CD4-positive, alpha-beta memory T cell (primary cell): ENCODE measurements at regions not wholly inside any gene's neighbourhood (a gene's known extent, or its start where the extent isn't known, plus 50 kb on each side); places are given as distances from the start of the nearest gene placed in this dataset.

Source experiments
- CTCF ChIA-PET: fragments of 350-600 bp; sonication (Branson Sonifier 250); formaldehyde crosslinking; loops from one replicate; lab custom pipeline; 2021; ENCODE audit warnings: inconsistent platforms; ENCODE audit not compliant: partially characterized antibody; lab: Charles Lee
- POLR2A ChIA-PET: fragments of 350-600 bp; sonication (Branson Sonifier 250); formaldehyde crosslinking; loops from one replicate; lab custom pipeline; 2021; ENCODE audit not compliant: partially characterized antibody; lab: Charles Lee
- DNase-seq, 5 donors: peaks; one replicate each; pipeline versions ENCODE4 v3.0.0 to v3.0.0-alpha.2; 2020 to 2022; ENCODE audit warnings: mixed read lengths in 1 of 5
- H3K27ac ChIP-seq: one replicate; pipeline ENCODE4 v1.7.0; 2013; ENCODE audit warnings: low read depth, low read length
- H3K27me3 ChIP-seq: 2 replicates; pipeline ENCODE4 v1.7.0; 2013; ENCODE audit warnings: mild to moderate bottlenecking, low read length, moderate library complexity; ENCODE audit not compliant: insufficient read depth
- H3K36me3 ChIP-seq: 2 replicates; pipeline ENCODE4 v1.7.0; 2013; ENCODE audit warnings: mild to moderate bottlenecking, low read length, moderate library complexity; ENCODE audit not compliant: insufficient read depth
- H3K4me1 ChIP-seq: 2 replicates; pipeline ENCODE4 v1.7.0; 2013; ENCODE audit warnings: mild to moderate bottlenecking, low read length, moderate library complexity; ENCODE audit not compliant: insufficient read depth
- H3K4me3 ChIP-seq, 2 donors: one replicate each; pipeline ENCODE4 v1.7.0; 2013; ENCODE audit warnings: low read length in 2 of 2, mild to moderate bottlenecking in 1 of 2
- H3K9me3 ChIP-seq, 2 donors: one replicate each; pipeline ENCODE4 v1.7.0; 2013; ENCODE audit warnings: low read length in 2 of 2, control low read depth in 1 of 2; ENCODE audit not compliant: control insufficient read depth in 1 of 2
- H3K27ac Mint-ChIP-seq, 7 donors: one replicate each; pipeline ENCODE4 v1.8.0; 2020 to 2021; ENCODE audit warnings: mixed read lengths in 7 of 7, mild to moderate bottlenecking in 6 of 7, inconsistent platforms in 3 of 7, moderate library complexity in 3 of 7
- H3K27me3 Mint-ChIP-seq, 2 donors: one replicate each; pipeline ENCODE4 v1.8.0; 2020 to 2021; ENCODE audit warnings: mixed read lengths in 2 of 2
- H3K36me3 Mint-ChIP-seq, 2 donors: one replicate each; pipeline ENCODE4 v1.8.0; 2020 to 2021; ENCODE audit warnings: mixed read lengths in 2 of 2, inconsistent platforms in 1 of 2, mild to moderate bottlenecking in 1 of 2
- H3K4me1 Mint-ChIP-seq, 4 donors: one replicate each; pipeline ENCODE4 v1.8.0; 2020 to 2021; ENCODE audit warnings: mixed read lengths in 4 of 4, mild to moderate bottlenecking in 1 of 4
- H3K4me3 Mint-ChIP-seq, 8 donors: one replicate each; pipeline ENCODE4 v1.8.0; 2020 to 2021; ENCODE audit warnings: mixed read lengths in 8 of 8, mild to moderate bottlenecking in 7 of 8, moderate library complexity in 6 of 8, inconsistent platforms in 3 of 8
- H3K9me3 Mint-ChIP-seq, 8 donors: one replicate each; pipeline ENCODE4 v1.8.0; 2020 to 2021; ENCODE audit warnings: mixed read lengths in 8 of 8, mild to moderate bottlenecking in 5 of 8, inconsistent platforms in 3 of 8, moderate library complexity in 1 of 8
- intact Hi-C: fragments of 100-400 bp; cut with micrococcal nuclease; formaldehyde crosslinking; loops from one replicate; pipeline ENCODE4 v1.15.1; 2023

DNA sequence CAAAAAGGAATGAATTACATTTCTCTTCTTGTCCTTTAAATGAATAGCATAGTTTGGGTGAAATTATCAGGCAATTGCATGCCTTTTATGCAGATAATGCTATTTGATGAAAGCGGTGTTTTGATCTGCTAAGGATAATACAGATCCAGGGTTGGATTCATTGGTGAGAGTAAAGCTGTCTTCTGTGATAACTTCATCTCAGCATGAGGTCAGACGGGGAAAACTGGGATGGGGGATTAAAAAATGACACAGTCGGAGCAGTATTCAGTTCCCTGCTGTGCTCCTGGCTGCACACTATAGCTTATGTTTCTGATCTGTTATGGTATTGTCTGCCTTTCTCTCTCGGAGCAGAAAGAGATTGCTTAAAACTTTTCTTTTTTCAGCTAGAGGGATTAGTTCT, 105.9 kb upstream of the TENM3 start:
- H3K4me1 Mint-ChIP-seq, result peaks cover 0 to 6% (median 2%) of the 10 kb centered on the region in 4 donors
- H3K4me3 Mint-ChIP-seq, result no peak overlapping the region
- peaks cover 24 to 30% of the 10 kb centered on the region in 2 donors for H3K27me3 Mint-ChIP-seq
- no peak overlapping the region for H3K27ac Mint-ChIP-seq
- peaks cover 0 to 6% (median 3%) of the 10 kb centered on the region in 8 donors for H3K9me3 Mint-ChIP-seq
- no peaks in the 10 kb centered on the region for H3K36me3 Mint-ChIP-seq
- Histone ChIP-seq H3K4me3 (no peak overlapping the region), H3K36me3 (no peaks in the 10 kb centered on the region), H3K9me3 (no peaks in the 10 kb centered on the region), H3K27ac (no peak overlapping the region), H3K4me1 (no peaks in the 10 kb centered on the region), H3K27me3 (no peaks in the 10 kb centered on the region)
- POLR2A ChIA-PET, result no interaction called here
- CTCF ChIA-PET, result no interaction called here
- no peak for DNase-seq
- intact Hi-C loops, result no loop called here

DNA sequence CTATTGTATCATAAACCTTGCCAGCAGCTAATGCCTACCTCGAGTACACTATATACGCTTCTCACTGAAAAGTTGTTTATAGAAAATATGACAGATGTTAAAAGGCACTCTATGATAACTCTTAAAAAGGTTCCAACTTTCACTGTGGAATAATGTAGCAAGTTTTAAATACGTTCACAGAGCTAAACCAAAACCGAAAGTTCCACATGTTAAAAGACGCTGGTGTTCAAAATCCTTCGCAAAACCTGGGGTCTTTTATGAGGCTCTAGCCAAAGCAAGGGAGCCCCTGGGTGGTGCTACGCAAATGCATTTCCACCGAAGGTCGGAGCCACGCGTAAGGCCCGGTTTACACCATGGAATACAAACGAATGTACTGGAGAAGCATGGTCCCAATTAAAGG, 103.7 kb upstream of the TENM3 start:
- peak overlapping the region in 5 of 8 donors; percentile 43 to 69 (median 52) for H3K4me3 Mint-ChIP-seq
- no peaks in the 10 kb centered on the region for H3K9me3 ChIP-seq
- no peak overlapping the region for H3K27ac Mint-ChIP-seq
- H3K9me3 Mint-ChIP-seq, result peaks cover 0 to 13% (median 2%) of the 10 kb centered on the region in 8 donors
- intact Hi-C loops, result no loop called here
- DNase-seq, result no peak
- no peaks in the 10 kb centered on the region for H3K36me3 Mint-ChIP-seq
- peaks cover 36 to 40% of the 10 kb centered on the region in 2 donors for H3K27me3 Mint-ChIP-seq
- no peaks in the 10 kb centered on the region for H3K27me3 ChIP-seq
- ChIA-PET POLR2A (no interaction called here), CTCF (no interaction called here)
- no peaks in the 10 kb centered on the region for H3K36me3 ChIP-seq
- no peaks in the 10 kb centered on the region for H3K4me1 ChIP-seq
- H3K4me1 Mint-ChIP-seq, result peaks cover 2 to 23% (median 11%) of the 10 kb centered on the region in 4 donors
- no peak overlapping the region for H3K27ac ChIP-seq
- H3K4me3 ChIP-seq, result no peak overlapping the region

DNA sequence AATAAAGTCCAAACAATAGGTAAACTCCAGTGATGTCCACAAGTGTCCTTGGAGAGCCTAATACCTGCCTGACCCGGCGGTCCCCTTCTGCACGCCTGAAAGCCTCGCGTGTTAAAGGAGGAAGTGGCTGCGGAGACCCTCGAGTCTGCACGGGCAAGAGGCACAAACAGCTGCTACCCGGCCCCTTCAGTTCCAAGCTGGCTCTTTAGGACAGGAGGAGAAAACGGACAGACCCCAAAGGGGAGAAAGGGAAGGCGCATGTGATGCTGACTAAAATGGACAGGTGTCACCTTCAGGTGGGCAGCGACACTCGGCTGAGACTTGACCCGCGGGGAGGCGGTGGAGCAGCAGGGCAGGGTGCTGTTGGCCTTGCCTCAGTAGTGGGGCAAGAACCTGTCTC, 102.7 kb upstream of the TENM3 start:
- CTCF ChIA-PET, result no interaction called here

DNA sequence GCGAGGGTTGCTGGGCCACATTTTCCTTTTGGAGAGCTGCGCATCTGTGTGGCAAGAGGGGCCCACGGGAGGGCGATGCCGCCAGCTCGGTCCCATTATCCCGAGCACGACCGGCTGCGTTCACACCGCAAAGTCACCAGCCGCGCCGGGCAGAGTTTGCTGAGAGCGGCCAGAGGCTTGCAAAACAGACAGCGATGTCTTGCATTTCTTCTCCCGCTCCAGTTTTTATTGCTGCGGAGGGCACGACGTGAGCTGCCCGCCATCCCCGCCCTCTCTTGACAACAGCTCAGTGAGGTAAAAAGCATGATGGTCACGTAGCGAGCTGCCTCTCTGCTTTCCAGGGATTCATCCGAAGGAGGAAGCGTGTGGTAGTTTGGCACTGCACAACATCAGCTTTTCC, 102.1 kb upstream of the TENM3 start:
- Mint-ChIP-seq H3K36me3 (no peaks in the 10 kb centered on the region), H3K4me3 (no peak overlapping the region), H3K27ac (no peak overlapping the region), H3K27me3 (peaks cover 44 to 49% of the 10 kb centered on the region in 2 donors), H3K4me1 (peaks cover 2 to 29% (median 15%) of the 10 kb centered on the region in 4 donors), H3K9me3 (peaks cover 0 to 13% (median 4%) of the 10 kb centered on the region in 8 donors)
- Histone ChIP-seq H3K36me3 (no peaks in the 10 kb centered on the region), H3K27ac (no peak overlapping the region), H3K4me1 (no peaks in the 10 kb centered on the region), H3K4me3 (no peak overlapping the region), H3K27me3 (no peaks in the 10 kb centered on the region), H3K9me3 (no peaks in the 10 kb centered on the region)
- ChIA-PET POLR2A (no interaction called here), CTCF (no interaction called here)
- no peak for DNase-seq
- intact Hi-C loops, result no loop called here

More for the DNA sequence above, 102.7 kb upstream of the TENM3 start:
- Histone ChIP-seq H3K27ac (no peak overlapping the region), H3K9me3 (no peaks in the 10 kb centered on the region), H3K36me3 (no peaks in the 10 kb centered on the region), H3K4me3 (no peak overlapping the region), H3K27me3 (no peaks in the 10 kb centered on the region), H3K4me1 (no peaks in the 10 kb centered on the region)
- H3K36me3 Mint-ChIP-seq, result no peaks in the 10 kb centered on the region
- peak overlapping the region in 2 of 8 donors; percentile 17 to 49 for H3K4me3 Mint-ChIP-seq
- peaks cover 2 to 29% (median 15%) of the 10 kb centered on the region in 4 donors for H3K4me1 Mint-ChIP-seq
- H3K27ac Mint-ChIP-seq, result no peak overlapping the region
- H3K27me3 Mint-ChIP-seq, result peaks cover 41 to 45% of the 10 kb centered on the region in 2 donors
- DNase-seq, result no peak
- H3K9me3 Mint-ChIP-seq, result peaks cover 0 to 13% (median 4%) of the 10 kb centered on the region in 8 donors
- POLR2A ChIA-PET, result no interaction called here
- intact Hi-C loops, result no loop called here

DNA sequence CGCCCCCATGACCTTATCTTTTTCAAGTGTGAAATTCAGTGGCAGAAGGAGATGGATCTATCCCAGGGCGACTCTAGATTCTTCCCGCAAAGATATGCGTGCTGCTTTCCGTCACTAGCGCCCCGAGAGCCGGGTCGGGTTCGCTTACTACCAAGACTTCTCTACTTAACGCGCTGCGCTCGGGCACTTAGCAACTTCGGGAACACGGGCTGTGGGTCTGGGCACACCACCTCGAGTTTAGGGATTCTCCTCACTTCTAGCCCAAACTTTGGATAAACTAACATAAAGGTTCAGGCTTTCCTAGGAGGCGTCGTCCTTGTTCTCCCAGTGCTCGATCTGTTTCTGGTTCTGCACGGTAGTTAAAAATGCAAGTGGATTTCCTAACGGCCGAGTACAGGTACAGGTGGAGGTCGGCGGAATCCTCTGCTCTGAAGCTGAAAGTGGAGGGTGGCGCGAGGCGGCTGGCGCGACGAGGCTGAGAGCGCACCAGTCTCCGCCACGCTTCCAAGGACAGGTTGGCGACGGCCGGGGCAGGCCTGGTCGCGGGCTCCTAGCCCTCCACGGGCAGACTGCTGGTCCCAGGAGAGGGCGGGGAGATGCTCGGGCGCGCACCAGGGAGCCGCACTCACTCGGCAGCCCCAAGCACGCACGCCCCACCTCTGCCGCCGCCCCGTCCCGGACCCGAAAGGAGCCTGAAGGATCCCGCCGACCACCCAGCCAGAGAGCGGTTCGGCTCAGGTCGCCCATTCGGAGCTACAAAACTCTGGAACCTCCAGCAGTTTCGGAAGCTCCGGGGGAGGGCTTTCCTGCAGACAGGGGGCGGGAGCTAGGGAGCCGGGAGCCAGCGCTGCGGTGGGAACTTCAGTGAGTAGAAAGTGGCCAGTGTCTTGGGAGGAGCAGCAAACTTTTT, 100.8 kb upstream of the TENM3 start:
- H3K27me3 ChIP-seq, result no peaks in the 10 kb centered on the region
- no peak overlapping the region for H3K27ac ChIP-seq
- POLR2A ChIA-PET, result no interaction called here
- H3K4me1 ChIP-seq, result no peaks in the 10 kb centered on the region
- Mint-ChIP-seq H3K36me3 (no peaks in the 10 kb centered on the region), H3K4me3 (peak overlapping the region in 2 of 8 donors; percentile 25 to 45), H3K27ac (no peak overlapping the region), H3K9me3 (peaks cover 0 to 13% (median 4%) of the 10 kb centered on the region in 8 donors), H3K4me1 (peaks cover 2 to 29% (median 15%) of the 10 kb centered on the region in 4 donors), H3K27me3 (peaks cover 47 to 49% of the 10 kb centered on the region in 2 donors)
- DNase-seq, result no peak
- intact Hi-C loops, result no loop called here
- H3K36me3 ChIP-seq, result no peaks in the 10 kb centered on the region
- CTCF ChIA-PET, result no interaction called here
- H3K9me3 ChIP-seq, result no peaks in the 10 kb centered on the region
- H3K4me3 ChIP-seq, result no peak overlapping the region

DNA sequence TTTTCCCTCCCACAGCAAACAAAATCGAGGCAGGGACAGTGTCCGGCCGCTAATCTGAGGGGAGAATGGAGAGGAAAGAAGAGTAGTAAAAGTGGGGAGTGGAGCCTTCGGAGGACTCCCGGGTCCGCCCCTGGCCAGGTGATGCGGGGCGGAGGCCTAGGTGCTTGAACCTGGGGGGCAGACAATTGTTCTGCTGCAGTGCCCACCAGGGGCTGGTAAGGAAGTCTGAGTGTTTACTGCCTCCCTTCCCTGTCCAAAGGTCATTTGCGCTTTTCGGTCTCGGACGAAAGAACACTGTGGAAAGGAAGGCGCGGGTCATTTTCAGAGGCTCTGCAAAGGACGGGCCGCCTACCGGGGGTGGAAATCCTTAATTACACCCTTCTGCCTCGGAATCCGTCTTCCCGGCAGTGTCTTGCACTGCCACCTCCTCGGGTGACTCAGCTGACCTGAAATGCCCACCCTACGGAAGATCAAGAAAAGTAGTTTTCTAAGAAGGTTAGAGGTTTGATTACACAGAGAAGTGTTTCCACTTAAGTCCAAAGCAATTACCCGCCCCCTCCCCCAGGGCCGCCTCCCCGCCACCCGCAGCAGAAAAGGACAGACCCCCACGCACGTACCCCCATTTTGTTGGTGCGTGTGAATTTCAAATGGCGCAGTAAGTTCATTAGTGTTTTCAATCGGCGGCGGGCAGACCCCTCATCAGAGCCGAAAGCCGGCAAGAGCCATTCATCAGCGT, 99.9 kb upstream of the TENM3 start:
- H3K9me3 ChIP-seq, result no peaks in the 10 kb centered on the region
- H3K4me1 ChIP-seq, result no peaks in the 10 kb centered on the region
- peaks cover 47 to 48% of the 10 kb centered on the region in 2 donors for H3K27me3 Mint-ChIP-seq
- POLR2A ChIA-PET, result no interaction called here
- H3K9me3 Mint-ChIP-seq, result peaks cover 0 to 13% (median 3%) of the 10 kb centered on the region in 8 donors
- no peaks in the 10 kb centered on the region for H3K36me3 ChIP-seq
- peaks cover 2 to 29% (median 15%) of the 10 kb centered on the region in 4 donors for H3K4me1 Mint-ChIP-seq
- H3K4me3 Mint-ChIP-seq, result peak overlapping the region in 7 of 8 donors; percentile 35 to 77 (median 64)
- DNase-seq, result no peak
- H3K4me3 ChIP-seq, result no peak overlapping the region
- no peaks in the 10 kb centered on the region for H3K36me3 Mint-ChIP-seq
- H3K27me3 ChIP-seq, result no peaks in the 10 kb centered on the region
- no peak overlapping the region for H3K27ac Mint-ChIP-seq
- intact Hi-C loops, result no loop called here
- CTCF ChIA-PET, result no interaction called here
- H3K27ac ChIP-seq, result no peak overlapping the region
